Lower leg skin (tissue), 4 donors: ENCODE measurements at regions not wholly inside any gene's neighbourhood (a gene's known extent, or its start where the extent isn't known, plus 50 kb on each side); places are given as distances from the start of the nearest gene placed in this dataset.

ENCODE experiments used
- DNase-seq, 2 donors: peaks; one replicate each; pipeline ENCODE4 v3.0.0-alpha.2; 2019; ENCODE audit warnings: low spot score in 2 of 2
- H3K4me3 ChIP-seq: fragments of 200-600 bp; sonication (generic); 2 replicates; pipeline ENCODE4 v1.5.1; 2017; ENCODE audit warnings: mild to moderate bottlenecking, low read depth; ENCODE audit not compliant: poor library complexity, severe bottlenecking
- CTCF ChIP-seq, 3 donors: fragments of 450-650 bp; IDR thresholded peaks; one replicate each; pipeline ENCODE4 v1.5.1; 2016; ENCODE audit warnings: antibody characterized with exemption in 3 of 3, mild to moderate bottlenecking in 3 of 3, moderate library complexity in 2 of 3
- POLR2A ChIP-seq, 2 donors: fragments of 450-650 bp; IDR thresholded peaks; one replicate each; pipeline ENCODE4 v1.6.1; 2016 to 2017; ENCODE audit warnings: antibody characterized with exemption in 2 of 2, mild to moderate bottlenecking in 1 of 2, moderate library complexity in 1 of 2
- WGBS, 2 donors: methylation state at CpG; one replicate each; pipeline ENCODE4 v1.1.5; 2018; 5-methylcytosine and 5-hydroxymethylcytosine counted together
- intact Hi-C: fragments of 100-400 bp; cut with DNase I; formaldehyde crosslinking; loops from one replicate; pipeline ENCODE4 v1.15.0; 2023; ENCODE audit warnings: low total_unique reads

GRCh38 chr2:239778861-239779558 is 246.1 kb downstream of the NDUFA10 start:
- intact Hi-C loops: no loop called here
- no peak overlapping the region for H3K4me3 ChIP-seq
- 62 to 77% methylated on average over 12 to 13 of the region's 13 CpGs for WGBS, 2 donors
- DNase-seq: peak in 1 of 2 donors; percentile 76
- TF ChIP-seq POLR2A (IDR thresholded peaks at IDR 0.05): no peak
- no peak for TF ChIP-seq CTCF (IDR thresholded peaks at IDR 0.05)

- 55 to 74% methylated on average over 19 to 20 of the region's 26 CpGs for WGBS, 2 donors
- DNase-seq: peak in 1 of 2 donors; percentile 80
Observed at GRCh38 chr2:239778042-239778851, 246.9 kb downstream of the NDUFA10 start.

GRCh38 chr2:239777219-239777618 is 247.9 kb downstream of the NDUFA10 start:
- H3K4me3 ChIP-seq: no peak overlapping the region
- TF ChIP-seq POLR2A (IDR thresholded peaks at IDR 0.05) (no peak), CTCF (IDR thresholded peaks at IDR 0.05) (no peak)
- DNase-seq: peak in 1 of 2 donors; percentile 61
- intact Hi-C loops: no loop called here
- 88 to 89% methylated on average over 11 of the region's 11 CpGs for WGBS, 2 donors

More at GRCh38 chr2:239778042-239778851, 246.9 kb downstream of the NDUFA10 start:
- intact Hi-C loops: no loop called here
- TF ChIP-seq POLR2A (IDR thresholded peaks at IDR 0.05) (no peak), CTCF (IDR thresholded peaks at IDR 0.05) (no peak)
- H3K4me3 ChIP-seq: no peak overlapping the region

- no peak for TF ChIP-seq CTCF (IDR thresholded peaks at IDR 0.05)
- TF ChIP-seq POLR2A (IDR thresholded peaks at IDR 0.05): no peak
- intact Hi-C loops: no loop called here
- peak in 1 of 2 donors; percentile 72 for DNase-seq
- no peak overlapping the region for H3K4me3 ChIP-seq
- 55 to 64% methylated on average over 19 of the region's 19 CpGs for WGBS, 2 donors
Observed at GRCh38 chr2:239776436-239777005, 248.6 kb downstream of the NDUFA10 start.

GRCh38 chr2:239775623-239776435 is 249.3 kb downstream of the NDUFA10 start:
- DNase-seq: peak in 1 of 2 donors; percentile 70
- H3K4me3 ChIP-seq: no peak overlapping the region
- WGBS, 2 donors: 62 to 65% methylated on average over 21 of the region's 21 CpGs
- TF ChIP-seq POLR2A (IDR thresholded peaks at IDR 0.05) (no peak), CTCF (IDR thresholded peaks at IDR 0.05) (no peak)
- intact Hi-C loops: no loop called here
